Glomerular visceral epithelial cell (primary cell): ENCODE measurements at regions not wholly inside any gene's neighbourhood (a gene's known extent, or its start where the extent isn't known, plus 50 kb on each side); places are given as distances from the start of the nearest gene placed in this dataset.
"Not testable (repeated sequence)": the region's sequence is repeated elsewhere in the genome, so short reads cannot be mapped to it uniquely, and the experiment has no call there.

Experiments used
- DNase-seq: peaks from one replicate; pipeline ENCODE4 v3.0.0-alpha.2; 2016; ENCODE audit errors: extremely low spot score

- no peak for DNase-seq
These were observed 51.2 kb upstream of the PRR5 start for GRCh38 chr22:44650806-44651205.

- DNase-seq: no peak
These were observed 53.0 kb upstream of the PRR5 start for GRCh38 chr22:44648821-44649565.

- no peak for DNase-seq
These were observed 53.8 kb upstream of the PRR5 start for GRCh38 chr22:44648085-44648820.

DNA sequence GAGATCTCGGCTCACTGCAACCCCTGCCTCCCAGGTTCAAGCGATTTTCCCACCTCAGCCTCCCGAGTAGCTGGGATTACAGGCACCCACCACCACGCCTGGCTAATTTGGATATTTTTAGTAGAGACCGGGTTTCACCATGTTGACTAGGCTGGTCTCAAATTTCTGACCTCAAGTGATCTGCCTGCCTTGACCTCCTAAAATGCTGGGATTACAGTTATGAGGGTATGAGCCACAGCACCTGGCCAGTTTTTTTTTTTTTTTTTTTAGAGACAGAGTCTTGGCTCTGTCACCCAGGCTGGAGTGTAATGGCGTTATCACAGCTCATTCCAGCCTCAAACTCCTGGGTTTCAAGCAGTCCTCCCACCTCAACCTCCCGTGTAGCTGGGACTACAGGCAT lies 54.9 kb upstream of the PRR5 start:
- no peak for DNase-seq

GRCh38 chr22:44646668-44647067 lies 55.3 kb upstream of the PRR5 start:
- DNase-seq: no peak

DNA sequence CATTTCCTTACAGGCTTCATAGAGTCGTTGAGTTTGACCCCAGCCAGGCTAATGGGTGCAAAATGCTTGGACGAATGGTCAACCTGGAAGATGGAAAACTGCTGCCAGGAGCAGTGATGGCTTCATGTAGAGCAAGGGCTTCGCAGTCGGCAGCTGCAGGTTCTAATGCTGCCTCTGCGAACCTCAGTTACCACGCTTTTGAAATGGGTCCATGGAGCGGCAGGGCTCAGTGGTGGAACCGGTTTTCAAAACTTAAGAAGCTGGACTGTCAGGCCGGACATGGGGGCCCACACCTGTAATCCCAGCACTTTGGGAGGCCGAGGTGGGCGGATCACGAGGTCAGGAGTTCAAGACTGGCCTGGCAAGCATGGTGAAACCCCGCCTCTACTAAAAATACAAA lies 55.9 kb upstream of the PRR5 start:
- DNase-seq: no peak

- DNase-seq: no peak
These were observed 56.5 kb upstream of the PRR5 start for GRCh38 chr22:44645531-44645930.

DNA sequence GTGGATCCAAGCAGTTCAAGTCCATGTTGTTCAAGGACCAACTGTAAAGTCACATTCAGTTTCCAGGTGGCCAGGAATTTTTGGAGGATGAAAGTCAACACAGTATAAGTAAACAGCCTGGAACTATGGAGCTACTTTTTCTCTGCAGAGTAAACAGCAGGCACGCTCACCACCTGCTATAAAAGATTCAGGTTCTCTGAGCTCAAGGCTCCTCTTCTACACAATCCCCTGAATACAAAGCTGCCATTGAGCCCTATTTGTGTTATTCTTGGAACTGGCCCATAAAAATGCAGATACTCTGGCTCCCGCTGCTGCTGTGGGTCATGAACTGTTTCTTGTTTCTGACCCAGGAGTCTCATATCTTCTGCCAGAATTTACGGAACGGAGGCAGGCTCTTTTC lies 56.9 kb upstream of the PRR5 start:
- DNase-seq: no peak

GRCh38 chr22:44643526-44644101 lies 58.4 kb upstream of the PRR5 start:
- DNase-seq: not testable (repeated sequence)

DNA sequence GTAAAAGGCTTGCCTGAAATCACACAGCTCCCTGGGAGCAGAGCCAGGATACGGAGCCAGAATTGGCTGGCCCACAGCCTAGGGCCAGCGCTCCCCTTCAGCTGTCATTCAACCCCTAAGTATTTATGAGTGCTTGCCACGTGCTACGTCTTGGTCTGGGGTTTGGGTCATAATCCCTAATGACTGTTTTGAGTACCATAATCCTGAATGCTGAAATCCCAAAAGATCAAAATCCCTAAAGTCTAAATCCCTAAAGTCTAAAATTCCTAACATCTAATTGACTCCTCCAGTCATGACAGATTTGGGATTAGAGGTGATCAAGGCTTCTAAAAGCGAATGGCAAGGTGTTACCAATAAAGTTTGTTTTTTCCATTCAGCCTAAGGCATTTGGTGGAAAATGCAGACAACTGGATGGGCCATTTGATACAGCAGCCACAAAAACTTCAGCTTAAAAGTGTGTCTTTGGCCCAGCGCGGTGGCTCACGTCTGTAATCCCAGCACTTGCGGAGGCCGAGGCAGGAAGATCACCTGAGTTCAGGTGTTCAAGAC lies 59.8 kb upstream of the PRR5 start:
- DNase-seq: no peak

DNA sequence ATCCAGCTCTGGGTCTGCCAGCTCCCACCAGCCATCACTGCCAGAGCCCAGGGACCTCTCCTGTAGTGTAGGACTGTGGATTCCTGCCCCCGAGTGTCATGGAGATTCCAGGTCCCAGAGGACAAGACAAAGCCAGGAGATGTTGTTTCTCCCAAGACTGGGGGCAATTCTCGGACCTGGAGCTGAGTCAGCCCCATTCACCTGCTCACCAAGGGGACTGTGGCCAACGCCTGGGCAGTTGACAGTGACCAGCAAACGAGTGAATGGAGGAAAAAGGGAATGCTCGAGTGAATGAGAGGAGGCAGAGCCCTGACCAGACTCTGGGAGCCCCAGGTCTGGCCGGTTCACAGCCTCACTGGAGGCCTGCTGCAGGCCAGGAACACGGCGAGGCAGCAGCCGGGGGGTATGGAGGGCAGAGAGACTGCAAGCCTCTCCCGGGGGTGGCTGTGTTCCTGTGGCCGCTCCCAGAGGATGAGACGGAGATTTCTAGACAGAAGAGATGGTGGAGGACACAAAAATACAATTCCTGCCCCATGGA lies 61.3 kb upstream of the PRR5 start:
- no peak for DNase-seq

GRCh38 chr22:44639891-44640617 lies 62.0 kb upstream of the PRR5 start:
- no peak for DNase-seq

- DNase-seq: no peak
These were observed 62.8 kb upstream of the PRR5 start for GRCh38 chr22:44638971-44639760.

- not testable (repeated sequence) for DNase-seq
These were observed 65.3 kb upstream of the PRR5 start for GRCh38 chr22:44636502-44637206.

- not testable (repeated sequence) for DNase-seq
These were observed 66.4 kb upstream of the PRR5 start for GRCh38 chr22:44635567-44635966.

GRCh38 chr22:44634426-44635321 lies 67.3 kb upstream of the PRR5 start:
- no peak for DNase-seq

- no peak for DNase-seq
These were observed 68.4 kb upstream of the PRR5 start for GRCh38 chr22:44633647-44634046.

DNA sequence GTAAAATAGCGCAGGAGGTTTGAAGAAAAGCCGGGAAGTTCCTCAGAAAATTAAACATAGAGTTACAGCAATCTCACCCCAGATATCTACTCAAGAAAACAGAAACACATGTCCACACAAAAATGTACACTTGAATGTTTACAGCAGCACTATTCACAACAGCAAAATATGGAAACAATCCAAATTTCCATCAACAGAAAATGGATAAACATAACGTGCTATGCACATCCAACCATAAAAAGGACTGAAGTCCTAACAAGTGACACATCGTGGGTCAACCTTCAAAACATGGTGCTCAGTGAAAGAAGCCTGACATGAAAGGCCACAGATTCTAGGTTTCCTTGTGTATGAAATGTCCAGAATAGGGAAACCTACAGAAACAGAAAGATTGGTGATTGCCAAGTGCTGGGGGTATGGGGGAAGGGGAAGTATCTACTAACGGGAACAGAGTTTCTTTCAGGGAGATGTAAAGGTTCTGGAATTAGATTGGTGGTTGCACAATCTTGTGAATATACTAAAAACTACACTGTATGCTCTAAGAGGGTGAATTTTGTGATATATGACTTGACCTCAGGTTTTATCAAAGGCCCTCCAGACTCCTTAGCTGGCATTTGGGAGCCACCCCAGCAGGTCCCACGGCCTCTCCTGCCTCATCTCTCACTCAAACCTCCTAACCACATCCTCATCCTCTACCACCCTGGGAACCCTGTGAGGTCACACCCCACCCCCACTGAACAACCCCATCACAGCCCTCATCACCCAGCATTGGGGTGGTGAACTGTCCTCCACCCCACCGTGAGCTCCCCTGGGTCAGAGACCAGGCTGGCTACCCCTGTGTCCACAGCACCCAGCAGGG lies 69.2 kb upstream of the PRR5 start:
- DNase-seq: no peak
